Glomerular visceral epithelial cell (primary cell): ENCODE measurements at regions not wholly inside any gene's neighbourhood (a gene's known extent, or its start where the extent isn't known, plus 50 kb on each side); places are given as distances from the start of the nearest gene placed in this dataset.
"Not testable (repeated sequence)": the region's sequence is repeated elsewhere in the genome, so short reads cannot be mapped to it uniquely, and the experiment has no call there.

Experiments
- DNase-seq: peaks from one replicate; pipeline ENCODE4 v3.0.0-alpha.2; 2016; ENCODE audit errors: extremely low spot score

- no peak for DNase-seq
These were observed 805.1 kb upstream of the ADAMTS5 start for GRCh38 chr21:27771938-27772483.

- no peak for DNase-seq
These were observed 802.9 kb upstream of the ADAMTS5 start for GRCh38 chr21:27769763-27770162.

GRCh38 chr21:27768046-27768637 is 801.3 kb upstream of the ADAMTS5 start:
- not testable (repeated sequence) for DNase-seq

- DNase-seq = no peak
These were observed 797.2 kb upstream of the ADAMTS5 start for GRCh38 chr21:27764056-27764455.

GRCh38 chr21:27761623-27762022 is 794.7 kb upstream of the ADAMTS5 start:
- no peak for DNase-seq

GRCh38 chr21:27759820-27760219 is 792.9 kb upstream of the ADAMTS5 start:
- DNase-seq = no peak

GRCh38 chr21:27759091-27759659 is 792.3 kb upstream of the ADAMTS5 start:
- no peak for DNase-seq

- DNase-seq = no peak
These were observed 789.3 kb upstream of the ADAMTS5 start for GRCh38 chr21:27756191-27756590.

GRCh38 chr21:27743971-27744564 is 777.2 kb upstream of the ADAMTS5 start:
- DNase-seq = no peak

GRCh38 chr21:27741736-27742135 is 774.8 kb upstream of the ADAMTS5 start:
- DNase-seq = no peak

GRCh38 chr21:27740084-27740483 is 773.2 kb upstream of the ADAMTS5 start:
- DNase-seq = no peak

GRCh38 chr21:27739187-27739586 is 772.3 kb upstream of the ADAMTS5 start:
- no peak for DNase-seq

GRCh38 chr21:27735699-27736098 is 768.8 kb upstream of the ADAMTS5 start:
- DNase-seq = no peak

GRCh38 chr21:27734146-27734545 is 767.3 kb upstream of the ADAMTS5 start:
- peak; percentile 48 for DNase-seq

GRCh38 chr21:27725916-27726315 is 759.0 kb upstream of the ADAMTS5 start:
- no peak for DNase-seq

GRCh38 chr21:27722095-27722494 is 755.2 kb upstream of the ADAMTS5 start:
- DNase-seq = no peak

- DNase-seq = no peak
These were observed 754.8 kb upstream of the ADAMTS5 start for GRCh38 chr21:27721675-27722074.

GRCh38 chr21:27719226-27719625 is 752.3 kb upstream of the ADAMTS5 start:
- no peak for DNase-seq

GRCh38 chr21:27715131-27715530 is 748.2 kb upstream of the ADAMTS5 start:
- no peak for DNase-seq

GRCh38 chr21:27713154-27714109 is 746.5 kb upstream of the ADAMTS5 start:
- no peak for DNase-seq

GRCh38 chr21:27704567-27705166 is 737.8 kb upstream of the ADAMTS5 start:
- DNase-seq = no peak

GRCh38 chr21:27703791-27704190 is 736.9 kb upstream of the ADAMTS5 start:
- no peak for DNase-seq
